AG09319 (cell line): ENCODE measurements at regions not wholly inside any gene's neighbourhood (a gene's known extent, or its start where the extent isn't known, plus 50 kb on each side); places are given as distances from the start of the nearest gene placed in this dataset.
"Not testable (repeated sequence)": the region's sequence is repeated elsewhere in the genome, so short reads cannot be mapped to it uniquely, and the experiment has no call there.

ENCODE experiments used
- DNase-seq: peaks from one replicate; pipeline ENCODE4 v3.0.0-alpha.2; 2010; ENCODE audit warnings: low read depth; ENCODE audit errors: extremely low read depth
- TF ChIP-seq, protein P1 (sequence below): IDR thresholded peaks from 2 replicates; pipeline ENCODE4 v1.5.1; 2011; ENCODE audit warnings: low read depth, mild to moderate bottlenecking, inconsistent platforms, low read length, moderate library complexity

DNA sequence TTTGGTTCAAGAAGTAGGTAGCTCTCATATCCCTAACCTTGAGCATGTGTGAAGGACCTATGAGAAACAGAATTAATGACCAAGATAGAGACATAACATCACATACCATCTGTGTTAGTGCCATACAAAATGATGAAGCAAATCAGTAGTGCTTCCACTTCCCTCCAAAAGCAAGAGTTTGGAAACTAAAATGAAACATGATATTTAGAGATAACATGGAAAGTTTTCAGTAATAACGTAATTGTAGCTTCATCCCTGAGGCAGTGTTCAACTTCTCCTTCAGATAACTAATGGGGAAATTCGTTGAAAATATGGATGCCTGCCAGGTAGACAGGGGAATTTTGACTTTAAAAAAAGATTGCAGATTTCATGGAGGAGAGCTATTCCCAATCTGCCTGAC lies 248.4 kb upstream of the IRAK1BP1 start:
- TF ChIP-seq, protein P1, sequence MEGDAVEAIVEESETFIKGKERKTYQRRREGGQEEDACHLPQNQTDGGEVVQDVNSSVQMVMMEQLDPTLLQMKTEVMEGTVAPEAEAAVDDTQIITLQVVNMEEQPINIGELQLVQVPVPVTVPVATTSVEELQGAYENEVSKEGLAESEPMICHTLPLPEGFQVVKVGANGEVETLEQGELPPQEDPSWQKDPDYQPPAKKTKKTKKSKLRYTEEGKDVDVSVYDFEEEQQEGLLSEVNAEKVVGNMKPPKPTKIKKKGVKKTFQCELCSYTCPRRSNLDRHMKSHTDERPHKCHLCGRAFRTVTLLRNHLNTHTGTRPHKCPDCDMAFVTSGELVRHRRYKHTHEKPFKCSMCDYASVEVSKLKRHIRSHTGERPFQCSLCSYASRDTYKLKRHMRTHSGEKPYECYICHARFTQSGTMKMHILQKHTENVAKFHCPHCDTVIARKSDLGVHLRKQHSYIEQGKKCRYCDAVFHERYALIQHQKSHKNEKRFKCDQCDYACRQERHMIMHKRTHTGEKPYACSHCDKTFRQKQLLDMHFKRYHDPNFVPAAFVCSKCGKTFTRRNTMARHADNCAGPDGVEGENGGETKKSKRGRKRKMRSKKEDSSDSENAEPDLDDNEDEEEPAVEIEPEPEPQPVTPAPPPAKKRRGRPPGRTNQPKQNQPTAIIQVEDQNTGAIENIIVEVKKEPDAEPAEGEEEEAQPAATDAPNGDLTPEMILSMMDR = no peak
- no peak for DNase-seq

DNA sequence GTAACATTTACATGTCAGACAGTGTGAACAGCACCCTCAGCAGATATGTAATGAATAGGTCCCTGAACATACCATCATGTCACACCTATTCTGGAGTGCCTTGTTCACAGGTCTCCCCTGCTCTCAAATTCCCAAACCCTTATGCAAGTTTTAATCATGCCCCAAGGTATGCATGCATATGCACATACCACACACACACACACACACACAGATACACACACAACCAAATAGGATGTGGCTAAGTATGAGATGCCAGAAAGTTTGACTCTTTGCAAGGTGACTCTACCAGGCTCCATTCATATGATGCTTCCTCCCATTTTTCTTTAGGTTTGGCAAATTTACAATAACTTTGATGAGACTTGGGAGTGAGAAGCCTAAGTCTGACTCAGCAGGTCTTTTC lies 243.8 kb upstream of the IRAK1BP1 start:
- TF ChIP-seq, protein P1 = no peak
- DNase-seq = no peak

DNA sequence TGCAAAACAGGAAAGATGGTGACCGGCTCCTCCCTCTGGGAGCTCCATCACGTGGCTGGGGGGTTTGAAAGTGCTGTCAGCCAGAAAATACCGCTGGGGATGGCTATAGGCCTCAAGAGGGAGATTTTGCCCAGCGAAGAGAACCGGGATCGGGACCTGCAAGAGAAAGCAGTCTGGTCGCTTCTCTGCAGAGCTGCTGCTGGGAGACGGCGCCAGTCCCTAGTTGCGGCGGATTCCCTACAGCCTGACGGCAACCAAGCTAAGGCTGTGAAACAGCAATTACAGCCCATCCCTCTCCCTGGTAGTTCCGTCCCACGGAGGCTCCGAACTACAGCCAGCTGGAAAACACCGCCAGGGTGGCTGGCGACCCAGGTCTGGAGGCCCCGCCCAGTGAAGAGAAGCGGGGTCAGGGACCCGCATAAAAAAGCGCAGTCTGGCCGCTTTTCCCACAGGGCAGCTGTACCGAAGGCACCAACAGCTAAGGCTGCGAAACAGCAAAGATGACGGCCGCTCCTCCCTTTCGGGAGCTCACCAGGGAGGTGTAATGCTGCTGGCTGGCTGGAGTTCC lies 238.1 kb upstream of the IRAK1BP1 start:
- TF ChIP-seq, protein P1 = no peak
- no peak for DNase-seq

DNA sequence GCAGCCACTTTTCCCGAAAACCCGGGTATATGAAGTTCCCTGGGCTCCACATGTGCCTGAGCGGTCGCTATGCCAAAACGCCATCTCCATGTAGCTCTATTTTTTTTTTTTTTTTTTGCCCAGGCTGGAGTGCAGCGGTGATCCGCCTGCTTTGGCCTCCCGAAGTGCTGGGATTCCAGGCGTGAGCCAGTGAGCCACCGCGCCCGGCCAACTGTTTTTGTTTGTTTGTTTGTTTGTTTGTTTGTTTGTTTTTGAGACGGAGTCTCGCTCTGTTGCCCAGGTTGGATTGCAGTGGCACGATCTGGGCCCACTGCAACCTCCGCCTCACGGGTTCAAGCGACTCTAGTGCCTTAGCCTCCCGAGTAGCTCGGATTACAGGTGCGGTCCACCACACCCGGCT lies 237.5 kb upstream of the IRAK1BP1 start:
- TF ChIP-seq, protein P1 = no peak
- no peak for DNase-seq

DNA sequence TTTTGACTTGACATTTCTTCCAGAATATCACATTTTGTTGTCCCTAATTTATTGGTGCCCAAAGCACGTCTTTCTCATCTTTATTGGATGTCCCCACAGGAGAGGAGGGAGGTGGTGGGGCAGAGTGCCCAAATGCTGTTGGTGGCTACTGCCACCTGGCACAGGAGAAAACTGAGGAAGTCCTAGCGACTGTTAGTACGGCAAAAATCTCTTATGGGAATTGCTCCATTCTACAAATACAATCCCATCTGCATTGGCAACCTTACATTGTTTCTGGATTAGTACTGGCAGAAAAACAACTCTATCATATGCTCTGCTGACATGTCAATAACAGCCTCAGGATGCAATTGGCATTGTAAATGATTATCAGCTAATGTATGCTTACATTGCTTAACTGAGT lies 235.4 kb upstream of the IRAK1BP1 start:
- DNase-seq = no peak
- TF ChIP-seq, protein P1 = no peak

DNA sequence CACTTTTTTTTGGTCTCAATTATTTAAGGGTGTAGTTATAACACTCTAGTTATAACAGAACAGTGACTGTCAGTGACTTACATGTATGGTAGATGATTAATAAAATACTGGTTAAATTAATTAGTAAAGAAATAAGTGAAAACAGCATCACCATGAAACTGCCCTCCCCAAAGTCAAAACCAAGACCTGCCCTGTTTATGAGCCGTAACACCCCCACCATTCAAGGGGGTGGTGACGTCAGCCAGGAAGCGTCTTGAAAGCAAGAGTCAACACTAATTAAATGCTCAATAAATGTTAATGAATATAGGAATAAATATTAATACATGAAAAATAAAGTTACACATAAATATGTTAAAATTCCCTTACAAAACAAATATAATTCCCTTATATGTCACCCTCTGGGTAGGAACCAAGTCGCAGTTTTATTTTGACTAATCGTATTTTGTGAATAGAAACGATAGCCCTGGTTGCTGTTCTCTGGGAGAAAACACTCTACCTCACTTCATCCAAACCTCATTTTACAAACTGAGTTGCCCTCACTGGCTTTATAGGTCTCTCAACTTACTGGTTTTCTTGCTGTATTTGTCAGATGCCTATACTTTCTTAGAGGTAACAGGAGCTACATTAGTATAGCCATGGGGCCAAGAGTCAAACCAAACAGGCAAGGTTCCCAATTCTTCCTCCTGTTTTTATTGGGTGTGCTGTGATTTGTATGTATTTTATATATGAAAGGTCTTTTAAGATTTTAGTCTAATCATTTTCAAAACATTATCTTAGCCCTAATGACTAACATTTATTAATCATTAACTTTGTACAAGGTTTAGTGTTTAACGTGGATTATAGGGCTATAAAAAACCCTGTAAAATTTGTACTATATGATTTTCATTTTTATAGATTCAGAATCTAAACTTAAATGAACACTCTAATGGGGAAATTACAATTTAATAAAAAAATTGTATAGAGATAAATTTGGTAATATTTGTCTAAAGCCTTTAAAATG lies 227.9 kb upstream of the IRAK1BP1 start:
- TF ChIP-seq, protein P1 = no peak

DNA sequence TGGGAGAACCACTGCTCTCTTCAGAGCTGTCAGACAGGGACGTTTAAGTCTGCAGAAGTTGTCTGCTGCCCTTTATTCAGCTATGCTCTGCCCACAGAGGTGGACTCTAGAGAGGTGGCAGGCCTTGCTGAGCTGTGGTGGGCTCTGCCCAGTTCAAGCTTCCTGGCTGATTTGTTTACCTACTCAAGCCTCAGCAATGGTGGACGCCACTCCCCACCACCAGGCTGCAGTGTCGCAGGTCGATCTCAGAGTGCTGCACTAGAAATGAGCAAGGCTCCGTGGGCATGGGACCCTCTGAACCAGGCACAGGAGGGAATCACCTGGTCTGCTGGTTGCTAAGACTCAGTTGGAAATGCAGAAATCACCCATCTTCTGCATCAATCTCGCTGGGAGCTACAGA lies 223.4 kb upstream of the IRAK1BP1 start:
- DNase-seq = not testable (repeated sequence)

More for the DNA sequence above, 227.9 kb upstream of the IRAK1BP1 start:
- no peak for DNase-seq

DNA sequence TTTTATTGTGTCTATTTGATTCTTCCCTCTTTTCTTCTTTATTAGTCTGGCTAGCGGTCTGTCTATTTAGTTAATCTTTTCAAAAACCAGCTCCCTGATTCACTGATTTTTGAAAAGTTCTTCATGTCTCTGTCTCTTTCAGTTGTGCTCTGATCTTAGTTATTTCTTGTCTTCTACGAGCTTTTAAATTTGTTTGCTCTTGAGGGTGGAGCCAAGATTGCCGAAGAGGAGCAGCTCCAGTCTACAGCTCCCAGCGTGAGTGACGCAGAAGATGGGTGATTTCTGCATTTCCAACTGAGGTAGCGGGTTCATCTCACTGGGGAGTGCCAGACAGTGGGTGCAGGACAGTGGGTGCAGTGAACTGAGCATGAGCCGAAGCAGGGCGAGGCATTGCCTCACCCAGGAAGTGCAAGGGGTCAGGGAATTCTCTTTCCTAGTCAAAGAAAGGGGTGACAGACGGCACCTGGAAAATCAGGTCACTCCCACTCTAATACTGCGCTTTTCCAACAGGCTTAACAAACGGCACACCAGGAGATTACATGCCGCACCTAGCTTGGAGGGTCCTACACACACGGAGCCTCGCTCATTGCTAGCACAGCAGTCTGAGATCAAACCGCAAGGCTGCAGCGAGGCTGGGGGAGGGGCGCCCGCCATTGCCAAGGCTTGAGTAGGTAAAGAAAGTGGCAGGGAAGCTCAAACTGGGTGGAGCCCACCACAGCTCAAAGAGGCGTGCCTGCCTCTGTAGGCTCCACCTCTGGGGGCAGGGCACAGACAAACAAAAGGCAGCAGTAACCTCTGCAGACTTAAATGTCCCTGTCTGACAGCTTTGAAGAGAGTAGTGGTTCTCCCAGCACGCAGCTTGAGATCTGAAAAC lies 220.6 kb upstream of the IRAK1BP1 start:
- DNase-seq = not testable (repeated sequence)

DNA sequence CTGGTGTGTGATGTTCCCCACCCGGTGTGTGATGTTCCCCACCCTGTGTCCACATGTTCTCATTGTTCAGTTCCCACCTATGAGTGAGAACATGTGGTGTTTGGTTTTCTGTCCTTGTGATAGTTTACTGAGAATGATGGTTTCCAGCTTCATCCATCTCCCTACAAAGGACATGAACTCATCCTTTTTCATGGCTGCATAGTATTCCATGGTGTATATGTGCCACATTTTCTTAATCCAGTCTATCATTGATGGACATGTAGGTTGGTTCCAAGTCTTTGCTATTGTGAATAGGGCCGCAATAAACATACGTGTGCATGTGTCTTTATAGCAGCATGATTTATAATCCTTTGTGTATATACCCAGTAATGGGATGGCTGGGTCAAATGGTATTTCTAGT lies 201.5 kb upstream of the IRAK1BP1 start:
- not testable (repeated sequence) for DNase-seq
